ENCODE measurements at regions not wholly inside any gene's neighbourhood (a gene's known extent, or its start where the extent isn't known, plus 50 kb on each side); places are given as distances from the start of the nearest gene placed in this dataset.
"Not testable (repeated sequence)": the region's sequence is repeated elsewhere in the genome, so short reads cannot be mapped to it uniquely, and the experiment has no call there.

DNA sequence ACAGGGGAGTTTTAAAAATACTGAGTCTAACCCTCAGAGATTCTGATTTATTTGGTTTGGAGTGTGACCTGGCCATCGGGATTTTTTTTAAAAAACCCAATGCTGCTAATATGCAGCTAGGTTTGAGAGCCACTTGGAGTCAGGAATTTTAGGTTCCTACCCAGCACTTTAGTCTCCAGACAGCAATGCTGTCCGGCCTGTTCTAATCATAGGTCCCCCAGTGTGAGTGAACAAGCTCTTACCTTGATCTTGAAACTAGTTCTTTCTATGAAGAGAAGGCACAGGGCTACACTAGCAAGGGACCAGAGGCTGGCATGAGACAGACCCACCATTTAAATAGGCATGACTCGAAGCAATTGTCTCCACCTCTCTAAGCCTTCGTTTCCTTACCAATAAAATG is 103.5 kb downstream of the SMIM20 start:
- Histone ChIP-seq H3K9me3 (ENCODE audit: control insufficient read depth in 4 of 4, low read length in 3 of 4) (no peaks in the 10 kb centered on the region), H3K4me1 (ENCODE audit: control insufficient read depth in 4 of 4, insufficient read depth in 4 of 4, low read length in 3 of 4) (peaks cover 2 to 7% (median 5%) of the 10 kb centered on the region in 4 donors), H3K27me3 (ENCODE audit: control insufficient read depth in 4 of 4, insufficient read depth in 4 of 4, low read length in 3 of 4) (no peaks in the 10 kb centered on the region), H3K27ac (ENCODE audit: low read depth in 1 of 2, low read length in 2 of 2) (no peak overlapping the region), H3K36me3 (ENCODE audit: control insufficient read depth in 4 of 4, insufficient read depth in 3 of 4, low read depth in 1 of 4, low read length in 3 of 4) (no peaks in the 10 kb centered on the region), H3K9ac (ENCODE audit: low read depth in 1 of 2, low read length in 2 of 2) (no peak overlapping the region), H3K4me3 (ENCODE audit: low read depth in 1 of 3, low read length in 3 of 3) (no peak overlapping the region)
- 91% methylated on average over 4 of the region's 4 CpGs for whole genome bisulfite sequencing
- TF ChIP-seq, protein P1, sequence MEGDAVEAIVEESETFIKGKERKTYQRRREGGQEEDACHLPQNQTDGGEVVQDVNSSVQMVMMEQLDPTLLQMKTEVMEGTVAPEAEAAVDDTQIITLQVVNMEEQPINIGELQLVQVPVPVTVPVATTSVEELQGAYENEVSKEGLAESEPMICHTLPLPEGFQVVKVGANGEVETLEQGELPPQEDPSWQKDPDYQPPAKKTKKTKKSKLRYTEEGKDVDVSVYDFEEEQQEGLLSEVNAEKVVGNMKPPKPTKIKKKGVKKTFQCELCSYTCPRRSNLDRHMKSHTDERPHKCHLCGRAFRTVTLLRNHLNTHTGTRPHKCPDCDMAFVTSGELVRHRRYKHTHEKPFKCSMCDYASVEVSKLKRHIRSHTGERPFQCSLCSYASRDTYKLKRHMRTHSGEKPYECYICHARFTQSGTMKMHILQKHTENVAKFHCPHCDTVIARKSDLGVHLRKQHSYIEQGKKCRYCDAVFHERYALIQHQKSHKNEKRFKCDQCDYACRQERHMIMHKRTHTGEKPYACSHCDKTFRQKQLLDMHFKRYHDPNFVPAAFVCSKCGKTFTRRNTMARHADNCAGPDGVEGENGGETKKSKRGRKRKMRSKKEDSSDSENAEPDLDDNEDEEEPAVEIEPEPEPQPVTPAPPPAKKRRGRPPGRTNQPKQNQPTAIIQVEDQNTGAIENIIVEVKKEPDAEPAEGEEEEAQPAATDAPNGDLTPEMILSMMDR (IDR thresholded peaks at IDR 0.05; ENCODE audit: low read depth, low read length, missing input control): no peak
- no peak for TF ChIP-seq HNF4A (conservative IDR thresholded peaks at IDR 0.05)
- TF ChIP-seq, protein P2, sequence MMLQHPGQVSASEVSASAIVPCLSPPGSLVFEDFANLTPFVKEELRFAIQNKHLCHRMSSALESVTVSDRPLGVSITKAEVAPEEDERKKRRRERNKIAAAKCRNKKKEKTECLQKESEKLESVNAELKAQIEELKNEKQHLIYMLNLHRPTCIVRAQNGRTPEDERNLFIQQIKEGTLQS (IDR thresholded peaks at IDR 0.05): no peak
- TF ChIP-seq, protein P3, sequence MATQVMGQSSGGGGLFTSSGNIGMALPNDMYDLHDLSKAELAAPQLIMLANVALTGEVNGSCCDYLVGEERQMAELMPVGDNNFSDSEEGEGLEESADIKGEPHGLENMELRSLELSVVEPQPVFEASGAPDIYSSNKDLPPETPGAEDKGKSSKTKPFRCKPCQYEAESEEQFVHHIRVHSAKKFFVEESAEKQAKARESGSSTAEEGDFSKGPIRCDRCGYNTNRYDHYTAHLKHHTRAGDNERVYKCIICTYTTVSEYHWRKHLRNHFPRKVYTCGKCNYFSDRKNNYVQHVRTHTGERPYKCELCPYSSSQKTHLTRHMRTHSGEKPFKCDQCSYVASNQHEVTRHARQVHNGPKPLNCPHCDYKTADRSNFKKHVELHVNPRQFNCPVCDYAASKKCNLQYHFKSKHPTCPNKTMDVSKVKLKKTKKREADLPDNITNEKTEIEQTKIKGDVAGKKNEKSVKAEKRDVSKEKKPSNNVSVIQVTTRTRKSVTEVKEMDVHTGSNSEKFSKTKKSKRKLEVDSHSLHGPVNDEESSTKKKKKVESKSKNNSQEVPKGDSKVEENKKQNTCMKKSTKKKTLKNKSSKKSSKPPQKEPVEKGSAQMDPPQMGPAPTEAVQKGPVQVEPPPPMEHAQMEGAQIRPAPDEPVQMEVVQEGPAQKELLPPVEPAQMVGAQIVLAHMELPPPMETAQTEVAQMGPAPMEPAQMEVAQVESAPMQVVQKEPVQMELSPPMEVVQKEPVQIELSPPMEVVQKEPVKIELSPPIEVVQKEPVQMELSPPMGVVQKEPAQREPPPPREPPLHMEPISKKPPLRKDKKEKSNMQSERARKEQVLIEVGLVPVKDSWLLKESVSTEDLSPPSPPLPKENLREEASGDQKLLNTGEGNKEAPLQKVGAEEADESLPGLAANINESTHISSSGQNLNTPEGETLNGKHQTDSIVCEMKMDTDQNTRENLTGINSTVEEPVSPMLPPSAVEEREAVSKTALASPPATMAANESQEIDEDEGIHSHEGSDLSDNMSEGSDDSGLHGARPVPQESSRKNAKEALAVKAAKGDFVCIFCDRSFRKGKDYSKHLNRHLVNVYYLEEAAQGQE (IDR thresholded peaks at IDR 0.05): no peak
- TF ChIP-seq HNF4G (IDR thresholded peaks at IDR 0.05): no peak
- TF ChIP-seq YY1 (IDR thresholded peaks at IDR 0.05): no peak
- no peak for TF ChIP-seq FOXA2 (IDR thresholded peaks at IDR 0.05)
- no peak for TF ChIP-seq FOXA1 (IDR thresholded peaks at IDR 0.05)
- no peak for TF ChIP-seq MAX (IDR thresholded peaks at IDR 0.05)
- no peak for TF ChIP-seq TAF1 (conservative IDR thresholded peaks at IDR 0.05)
- TF ChIP-seq, protein P4, sequence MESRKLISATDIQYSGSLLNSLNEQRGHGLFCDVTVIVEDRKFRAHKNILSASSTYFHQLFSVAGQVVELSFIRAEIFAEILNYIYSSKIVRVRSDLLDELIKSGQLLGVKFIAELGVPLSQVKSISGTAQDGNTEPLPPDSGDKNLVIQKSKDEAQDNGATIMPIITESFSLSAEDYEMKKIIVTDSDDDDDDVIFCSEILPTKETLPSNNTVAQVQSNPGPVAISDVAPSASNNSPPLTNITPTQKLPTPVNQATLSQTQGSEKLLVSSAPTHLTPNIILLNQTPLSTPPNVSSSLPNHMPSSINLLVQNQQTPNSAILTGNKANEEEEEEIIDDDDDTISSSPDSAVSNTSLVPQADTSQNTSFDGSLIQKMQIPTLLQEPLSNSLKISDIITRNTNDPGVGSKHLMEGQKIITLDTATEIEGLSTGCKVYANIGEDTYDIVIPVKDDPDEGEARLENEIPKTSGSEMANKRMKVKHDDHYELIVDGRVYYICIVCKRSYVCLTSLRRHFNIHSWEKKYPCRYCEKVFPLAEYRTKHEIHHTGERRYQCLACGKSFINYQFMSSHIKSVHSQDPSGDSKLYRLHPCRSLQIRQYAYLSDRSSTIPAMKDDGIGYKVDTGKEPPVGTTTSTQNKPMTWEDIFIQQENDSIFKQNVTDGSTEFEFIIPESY (IDR thresholded peaks at IDR 0.05): no peak
- no peak for TF ChIP-seq RAD21 (IDR thresholded peaks at IDR 0.05)
- TF ChIP-seq EGR1 (IDR thresholded peaks at IDR 0.05; ENCODE audit: low read depth in 2 of 2): no peak
- TF ChIP-seq JUND (IDR thresholded peaks at IDR 0.05): no peak
- no peak for TF ChIP-seq RXRA (IDR thresholded peaks at IDR 0.05)
- TF ChIP-seq GABPA (IDR thresholded peaks at IDR 0.05 in 1 of 2, conservative IDR thresholded peaks at IDR 0.05 in 1 of 2): no peak
- TF ChIP-seq NR2F2 (IDR thresholded peaks at IDR 0.05): no peak
- no peak for DNase-seq (ENCODE audit: low spot score)

DNA sequence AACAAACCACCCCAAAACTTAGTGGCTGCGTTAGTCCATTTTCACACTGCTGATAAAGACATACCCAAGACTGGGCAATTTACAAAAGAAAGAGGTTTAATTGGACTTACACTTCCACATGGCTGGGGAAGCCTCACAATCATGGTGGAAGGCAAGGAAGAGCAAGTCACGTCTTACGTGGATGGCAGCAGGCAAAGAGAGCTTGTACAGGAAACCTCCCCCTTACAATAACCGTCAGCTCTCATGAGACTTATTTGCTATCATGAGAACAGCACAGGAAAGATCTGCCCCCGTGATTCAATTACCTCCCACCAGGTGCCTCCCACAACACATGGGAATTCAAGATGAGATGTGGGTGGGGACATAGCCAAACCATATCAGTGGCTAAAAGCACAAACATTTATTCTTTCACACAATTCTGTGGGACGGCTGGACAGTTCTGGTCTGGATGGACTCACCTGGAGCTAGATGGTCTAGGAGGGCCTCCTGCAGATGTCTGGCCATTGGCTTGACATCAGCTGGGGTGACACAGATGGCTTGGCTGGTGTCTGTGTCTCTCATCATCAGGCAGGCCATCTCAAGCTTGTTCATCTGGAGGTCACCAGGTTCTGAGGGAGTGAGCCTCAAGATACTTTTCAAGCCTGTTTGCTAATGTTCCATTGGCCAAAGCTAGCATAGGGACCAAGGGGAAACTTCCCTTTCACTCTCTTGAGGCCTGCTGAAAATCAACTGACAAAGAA is 104.1 kb downstream of the SMIM20 start:
- H3K9ac ChIP-seq (ENCODE audit: low read depth in 1 of 2, low read length in 2 of 2); H3K36me3 ChIP-seq (ENCODE audit: control insufficient read depth in 4 of 4, insufficient read depth in 3 of 4, low read depth in 1 of 4, low read length in 3 of 4); DNase-seq (ENCODE audit: low spot score); H3K27me3 ChIP-seq (ENCODE audit: control insufficient read depth in 4 of 4, insufficient read depth in 4 of 4, low read length in 3 of 4); H3K27ac ChIP-seq (ENCODE audit: low read depth in 1 of 2, low read length in 2 of 2); H3K4me3 ChIP-seq (ENCODE audit: low read depth in 1 of 3, low read length in 3 of 3); H3K9me3 ChIP-seq (ENCODE audit: control insufficient read depth in 4 of 4, low read length in 3 of 4): not testable (repeated sequence)
- peaks cover 5 to 13% (median 7%) of the 10 kb centered on the region in 4 donors for H3K4me1 ChIP-seq (ENCODE audit: control insufficient read depth in 4 of 4, insufficient read depth in 4 of 4, low read length in 3 of 4)
- WGBS: 90% methylated on average over 6 of the region's 6 CpGs

All from liver (tissue), 8 donors.